ENCODE measurements at regions not wholly inside any gene's neighbourhood (a gene's known extent, or its start where the extent isn't known, plus 50 kb on each side); places are given as distances from the start of the nearest gene placed in this dataset.
"Not testable (repeated sequence)": the region's sequence is repeated elsewhere in the genome, so short reads cannot be mapped to it uniquely, and the experiment has no call there.

DNA sequence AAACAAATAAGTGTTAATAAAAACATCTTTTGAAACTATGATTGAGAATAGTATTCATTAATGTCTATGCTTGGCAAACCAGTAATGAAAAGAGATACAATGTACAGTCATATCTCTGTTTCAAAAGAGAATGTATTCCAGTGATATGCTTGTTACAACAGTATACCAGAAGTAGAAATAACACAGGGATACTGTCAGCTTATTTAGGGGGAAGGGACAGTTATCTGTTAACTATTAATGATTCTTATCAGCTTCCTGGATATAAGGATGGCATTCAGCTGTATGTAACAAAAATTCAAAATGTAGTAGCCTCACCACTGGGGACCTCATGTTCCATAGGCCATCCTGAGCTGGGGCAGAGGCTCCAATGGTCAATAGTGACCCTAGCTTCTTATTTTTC lies 103.8 kb upstream of the TBX18 start:
- no peaks in the 10 kb centered on the region for H3K36me3 ChIP-seq (ENCODE audit: control insufficient read depth in 1 of 2, insufficient read depth in 2 of 2, low read length in 2 of 2)
- H3K9me3 ChIP-seq (ENCODE audit: control insufficient read depth in 1 of 2, low read length in 2 of 2) = no peaks in the 10 kb centered on the region
- H3K4me3 ChIP-seq (ENCODE audit: low read depth in 1 of 2, low read length in 2 of 2) = no peak overlapping the region
- no peaks in the 10 kb centered on the region for H3K4me1 ChIP-seq (ENCODE audit: control insufficient read depth in 1 of 2, insufficient read depth in 2 of 2, low read length in 2 of 2)
- H3K9ac ChIP-seq (ENCODE audit: low read depth in 1 of 2, low read length in 2 of 2) = no peak overlapping the region
- no peaks in the 10 kb centered on the region for H3K27me3 ChIP-seq (ENCODE audit: control insufficient read depth in 1 of 2, insufficient read depth in 2 of 2, low read length in 2 of 2)
- H3K27ac ChIP-seq (ENCODE audit: low read depth, low read length) = no peak overlapping the region

DNA sequence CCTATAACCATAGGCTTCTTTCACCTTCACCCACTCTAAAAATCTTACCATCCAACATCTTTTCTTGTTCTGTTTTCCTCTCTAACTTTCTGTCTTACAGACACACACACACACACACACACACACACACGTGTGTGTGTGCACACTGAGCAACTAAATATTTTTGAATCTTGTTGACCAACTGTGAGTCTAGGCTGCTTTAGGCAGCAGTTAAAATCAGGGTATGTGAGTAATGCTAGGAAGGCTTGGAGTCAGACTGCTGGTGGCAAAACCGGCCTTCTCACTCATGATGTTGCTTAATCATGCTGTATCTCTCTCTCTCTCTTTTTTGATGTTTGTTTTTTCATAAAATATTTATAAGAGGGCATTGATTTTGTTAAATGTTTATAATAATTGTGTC lies 103.1 kb upstream of the TBX18 start:
- no peaks in the 10 kb centered on the region for H3K9me3 ChIP-seq (ENCODE audit: control insufficient read depth in 1 of 2, low read length in 2 of 2)
- no peak overlapping the region for H3K9ac ChIP-seq (ENCODE audit: low read depth in 1 of 2, low read length in 2 of 2)
- no peaks in the 10 kb centered on the region for H3K4me1 ChIP-seq (ENCODE audit: control insufficient read depth in 1 of 2, insufficient read depth in 2 of 2, low read length in 2 of 2)
- no peaks in the 10 kb centered on the region for H3K27me3 ChIP-seq (ENCODE audit: control insufficient read depth in 1 of 2, insufficient read depth in 2 of 2, low read length in 2 of 2)
- no peak overlapping the region for H3K27ac ChIP-seq (ENCODE audit: low read depth, low read length)
- H3K4me3 ChIP-seq (ENCODE audit: low read depth in 1 of 2, low read length in 2 of 2) = no peak overlapping the region
- no peaks in the 10 kb centered on the region for H3K36me3 ChIP-seq (ENCODE audit: control insufficient read depth in 1 of 2, insufficient read depth in 2 of 2, low read length in 2 of 2)

DNA sequence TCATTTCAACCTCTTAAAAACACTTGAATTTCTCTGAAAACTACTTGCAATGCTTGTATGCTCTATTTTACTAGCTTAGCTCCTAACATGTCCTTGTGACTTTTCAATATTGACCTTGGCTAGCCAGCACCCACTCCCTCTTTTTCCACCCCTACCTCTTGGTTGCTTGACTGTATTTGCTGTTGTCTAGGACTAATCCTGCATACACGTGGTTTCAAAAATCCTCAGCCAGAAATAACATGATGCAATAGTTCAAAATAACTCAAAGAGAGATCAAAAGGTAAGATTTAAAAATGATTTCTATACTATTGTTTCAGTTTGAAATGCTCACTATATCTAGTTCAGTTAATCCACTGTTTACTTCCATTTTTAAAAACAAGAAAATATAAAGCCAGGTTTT lies 102.3 kb upstream of the TBX18 start:
- Histone ChIP-seq H3K27ac (ENCODE audit: low read depth, low read length) (no peak overlapping the region), H3K9ac (ENCODE audit: low read depth in 1 of 2, low read length in 2 of 2) (no peak overlapping the region)

DNA sequence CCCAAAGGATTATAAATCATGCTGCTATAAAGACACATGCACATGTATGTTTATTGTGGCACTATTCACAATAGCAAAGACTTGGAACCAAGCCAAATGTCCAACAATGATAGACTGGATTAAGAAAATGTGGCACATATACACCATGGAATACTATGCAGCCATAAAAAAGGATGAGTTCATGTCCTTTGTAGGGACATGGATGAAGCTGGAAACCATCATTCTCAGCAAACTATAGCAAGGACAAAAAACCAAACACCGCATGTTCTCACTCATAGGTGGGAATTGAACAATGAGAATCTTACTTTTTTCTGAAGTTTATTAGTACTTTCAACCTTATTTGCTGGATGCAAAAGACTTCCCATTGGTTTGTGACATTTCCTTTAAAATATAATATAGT lies 101.0 kb upstream of the TBX18 start:
- H3K9me3 ChIP-seq (ENCODE audit: control insufficient read depth in 1 of 2, low read length in 2 of 2); H3K36me3 ChIP-seq (ENCODE audit: control insufficient read depth in 1 of 2, insufficient read depth in 2 of 2, low read length in 2 of 2); H3K27me3 ChIP-seq (ENCODE audit: control insufficient read depth in 1 of 2, insufficient read depth in 2 of 2, low read length in 2 of 2); H3K27ac ChIP-seq (ENCODE audit: low read depth, low read length); H3K4me3 ChIP-seq (ENCODE audit: low read depth in 1 of 2, low read length in 2 of 2); H3K4me1 ChIP-seq (ENCODE audit: control insufficient read depth in 1 of 2, insufficient read depth in 2 of 2, low read length in 2 of 2); H3K9ac ChIP-seq (ENCODE audit: low read depth in 1 of 2, low read length in 2 of 2): not testable (repeated sequence)

More for the DNA sequence above, 102.3 kb upstream of the TBX18 start:
- H3K4me1 ChIP-seq (ENCODE audit: control insufficient read depth in 1 of 2, insufficient read depth in 2 of 2, low read length in 2 of 2) = no peaks in the 10 kb centered on the region
- no peaks in the 10 kb centered on the region for H3K27me3 ChIP-seq (ENCODE audit: control insufficient read depth in 1 of 2, insufficient read depth in 2 of 2, low read length in 2 of 2)
- no peak overlapping the region for H3K4me3 ChIP-seq (ENCODE audit: low read depth in 1 of 2, low read length in 2 of 2)
- H3K9me3 ChIP-seq (ENCODE audit: control insufficient read depth in 1 of 2, low read length in 2 of 2) = no peaks in the 10 kb centered on the region
- H3K36me3 ChIP-seq (ENCODE audit: control insufficient read depth in 1 of 2, insufficient read depth in 2 of 2, low read length in 2 of 2) = no peaks in the 10 kb centered on the region

DNA sequence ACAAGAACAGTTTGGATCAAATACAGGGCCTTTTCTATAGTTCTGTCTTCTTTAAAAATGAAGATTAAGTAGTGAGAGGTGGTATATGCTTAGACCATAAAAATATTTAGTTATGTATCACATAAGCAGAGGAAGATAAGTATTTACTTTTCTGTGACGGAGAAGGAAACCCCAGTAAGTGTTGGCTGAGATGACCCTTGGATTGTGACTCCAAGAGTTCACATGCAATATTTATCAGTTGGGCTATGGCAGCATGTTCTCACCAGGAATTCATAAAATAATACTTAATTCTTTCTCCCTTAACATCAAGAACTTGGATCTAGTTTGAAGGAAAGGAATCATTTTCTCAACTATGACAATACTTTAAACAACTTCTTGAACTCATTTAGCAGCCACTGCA lies 98.4 kb upstream of the TBX18 start:
- Histone ChIP-seq H3K27ac (ENCODE audit: low read depth, low read length) (no peak overlapping the region), H3K27me3 (ENCODE audit: control insufficient read depth in 1 of 2, insufficient read depth in 2 of 2, low read length in 2 of 2) (no peaks in the 10 kb centered on the region), H3K9me3 (ENCODE audit: control insufficient read depth in 1 of 2, low read length in 2 of 2) (no peaks in the 10 kb centered on the region), H3K4me1 (ENCODE audit: control insufficient read depth in 1 of 2, insufficient read depth in 2 of 2, low read length in 2 of 2) (no peaks in the 10 kb centered on the region), H3K9ac (ENCODE audit: low read depth in 1 of 2, low read length in 2 of 2) (no peak overlapping the region), H3K4me3 (ENCODE audit: low read depth in 1 of 2, low read length in 2 of 2) (no peak overlapping the region), H3K36me3 (ENCODE audit: control insufficient read depth in 1 of 2, insufficient read depth in 2 of 2, low read length in 2 of 2) (no peaks in the 10 kb centered on the region)

DNA sequence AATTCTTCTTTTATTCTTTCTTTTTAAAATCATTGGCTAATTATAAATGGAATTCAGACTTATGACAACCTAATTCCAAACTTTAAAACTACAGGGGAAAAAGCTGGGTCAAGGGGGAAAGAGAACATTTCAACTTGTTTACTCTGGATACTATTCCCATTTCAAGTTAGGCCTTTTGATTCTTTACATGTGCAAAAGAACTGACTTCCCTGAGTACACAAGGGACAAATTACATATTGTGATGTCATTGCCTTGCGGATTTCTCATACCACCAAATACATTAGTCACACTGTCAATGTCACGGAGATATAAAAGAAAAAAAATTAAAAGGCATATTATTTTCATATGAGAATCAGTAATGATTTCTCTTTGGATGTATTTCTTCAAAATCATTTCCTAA lies 96.5 kb upstream of the TBX18 start:
- Histone ChIP-seq H3K9ac (ENCODE audit: low read depth in 1 of 2, low read length in 2 of 2) (no peak overlapping the region), H3K4me1 (ENCODE audit: control insufficient read depth in 1 of 2, insufficient read depth in 2 of 2, low read length in 2 of 2) (no peaks in the 10 kb centered on the region), H3K9me3 (ENCODE audit: control insufficient read depth in 1 of 2, low read length in 2 of 2) (no peaks in the 10 kb centered on the region), H3K27me3 (ENCODE audit: control insufficient read depth in 1 of 2, insufficient read depth in 2 of 2, low read length in 2 of 2) (no peaks in the 10 kb centered on the region), H3K4me3 (ENCODE audit: low read depth in 1 of 2, low read length in 2 of 2) (no peak overlapping the region), H3K27ac (ENCODE audit: low read depth, low read length) (no peak overlapping the region), H3K36me3 (ENCODE audit: control insufficient read depth in 1 of 2, insufficient read depth in 2 of 2, low read length in 2 of 2) (no peaks in the 10 kb centered on the region)

DNA sequence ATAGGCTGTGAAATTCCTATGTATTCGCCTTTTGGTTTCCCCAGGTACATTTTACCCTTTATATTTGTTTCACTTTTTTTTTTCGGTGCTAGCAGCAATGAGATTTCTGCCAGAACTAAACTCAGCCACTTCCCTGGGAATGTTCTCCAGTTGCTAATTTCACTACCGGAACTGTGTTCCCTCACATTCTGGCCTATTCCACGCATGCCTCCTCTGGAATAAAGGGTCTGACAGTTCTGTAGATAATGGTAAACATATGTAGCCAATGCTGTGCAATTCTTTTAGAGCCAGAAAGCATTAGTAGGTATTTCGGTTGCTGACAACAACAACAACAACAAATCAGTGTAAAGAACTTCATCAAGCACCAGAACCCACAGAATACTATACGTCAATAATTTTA lies 96.1 kb upstream of the TBX18 start:
- H3K27ac ChIP-seq (ENCODE audit: low read depth, low read length) = no peak overlapping the region

DNA sequence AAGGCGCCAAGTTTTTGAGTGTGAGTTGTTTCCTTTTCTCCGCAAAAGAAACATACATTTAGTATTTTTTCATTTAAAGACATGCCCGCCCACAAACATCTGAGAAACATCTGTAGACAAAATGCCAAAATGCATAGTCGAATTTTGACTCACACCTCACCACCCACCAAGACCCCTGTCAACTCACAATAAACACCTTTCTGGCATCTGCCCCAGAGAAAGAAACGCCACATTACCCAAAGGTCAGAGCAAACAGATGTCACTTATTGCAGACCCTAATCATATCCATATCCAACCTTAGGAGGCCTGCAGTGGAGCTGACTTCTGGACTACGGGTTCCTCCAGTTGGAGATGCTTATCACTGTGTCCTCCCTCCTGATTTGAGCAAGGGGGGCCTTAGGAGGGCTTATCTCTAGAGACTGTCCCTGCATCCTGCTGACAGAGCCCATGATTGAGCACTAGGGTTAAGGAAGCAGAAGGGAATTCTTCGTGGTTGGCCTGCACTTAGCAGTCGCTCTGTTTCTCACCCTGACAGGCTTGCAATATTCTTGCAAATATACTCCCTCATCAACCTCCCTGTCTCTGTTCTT lies 90.5 kb upstream of the TBX18 start:
- no peak overlapping the region for H3K9ac ChIP-seq (ENCODE audit: low read depth in 1 of 2, low read length in 2 of 2)
- no peak overlapping the region for H3K4me3 ChIP-seq (ENCODE audit: low read depth in 1 of 2, low read length in 2 of 2)
- no peaks in the 10 kb centered on the region for H3K4me1 ChIP-seq (ENCODE audit: control insufficient read depth in 1 of 2, insufficient read depth in 2 of 2, low read length in 2 of 2)
- H3K27ac ChIP-seq (ENCODE audit: low read depth, low read length) = no peak overlapping the region
- H3K27me3 ChIP-seq (ENCODE audit: control insufficient read depth in 1 of 2, insufficient read depth in 2 of 2, low read length in 2 of 2) = no peaks in the 10 kb centered on the region
- H3K9me3 ChIP-seq (ENCODE audit: control insufficient read depth in 1 of 2, low read length in 2 of 2) = no peaks in the 10 kb centered on the region
- no peaks in the 10 kb centered on the region for H3K36me3 ChIP-seq (ENCODE audit: control insufficient read depth in 1 of 2, insufficient read depth in 2 of 2, low read length in 2 of 2)

More for the DNA sequence above, 96.1 kb upstream of the TBX18 start:
- no peaks in the 10 kb centered on the region for H3K36me3 ChIP-seq (ENCODE audit: control insufficient read depth in 1 of 2, insufficient read depth in 2 of 2, low read length in 2 of 2)
- H3K4me3 ChIP-seq (ENCODE audit: low read depth in 1 of 2, low read length in 2 of 2) = no peak overlapping the region
- no peaks in the 10 kb centered on the region for H3K27me3 ChIP-seq (ENCODE audit: control insufficient read depth in 1 of 2, insufficient read depth in 2 of 2, low read length in 2 of 2)
- no peaks in the 10 kb centered on the region for H3K9me3 ChIP-seq (ENCODE audit: control insufficient read depth in 1 of 2, low read length in 2 of 2)
- H3K4me1 ChIP-seq (ENCODE audit: control insufficient read depth in 1 of 2, insufficient read depth in 2 of 2, low read length in 2 of 2) = no peaks in the 10 kb centered on the region
- no peak overlapping the region for H3K9ac ChIP-seq (ENCODE audit: low read depth in 1 of 2, low read length in 2 of 2)

DNA sequence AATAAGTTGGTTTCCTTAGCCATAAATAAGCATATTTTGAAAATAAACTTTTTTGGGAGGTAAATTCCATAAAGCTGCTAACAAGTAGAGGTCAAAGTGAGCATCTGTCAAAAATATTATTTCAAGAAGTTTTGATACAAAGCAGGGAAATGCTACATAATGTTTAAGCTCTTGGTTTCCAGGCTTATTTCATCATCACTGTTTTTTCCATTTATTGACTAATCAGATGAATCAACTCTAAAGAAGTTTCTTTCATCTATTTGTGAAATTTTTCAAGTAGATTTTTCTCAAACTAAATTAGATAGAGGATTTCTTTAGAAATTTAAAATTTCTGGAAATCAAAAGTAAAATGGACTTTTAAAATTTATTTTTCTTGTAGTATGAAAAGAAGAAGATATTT lies 89.5 kb upstream of the TBX18 start:
- Histone ChIP-seq H3K27me3 (ENCODE audit: control insufficient read depth in 1 of 2, insufficient read depth in 2 of 2, low read length in 2 of 2) (no peaks in the 10 kb centered on the region), H3K9me3 (ENCODE audit: control insufficient read depth in 1 of 2, low read length in 2 of 2) (no peaks in the 10 kb centered on the region), H3K4me1 (ENCODE audit: control insufficient read depth in 1 of 2, insufficient read depth in 2 of 2, low read length in 2 of 2) (no peaks in the 10 kb centered on the region), H3K27ac (ENCODE audit: low read depth, low read length) (no peak overlapping the region), H3K36me3 (ENCODE audit: control insufficient read depth in 1 of 2, insufficient read depth in 2 of 2, low read length in 2 of 2) (no peaks in the 10 kb centered on the region), H3K4me3 (ENCODE audit: low read depth in 1 of 2, low read length in 2 of 2) (no peak overlapping the region), H3K9ac (ENCODE audit: low read depth in 1 of 2, low read length in 2 of 2) (no peak overlapping the region)

DNA sequence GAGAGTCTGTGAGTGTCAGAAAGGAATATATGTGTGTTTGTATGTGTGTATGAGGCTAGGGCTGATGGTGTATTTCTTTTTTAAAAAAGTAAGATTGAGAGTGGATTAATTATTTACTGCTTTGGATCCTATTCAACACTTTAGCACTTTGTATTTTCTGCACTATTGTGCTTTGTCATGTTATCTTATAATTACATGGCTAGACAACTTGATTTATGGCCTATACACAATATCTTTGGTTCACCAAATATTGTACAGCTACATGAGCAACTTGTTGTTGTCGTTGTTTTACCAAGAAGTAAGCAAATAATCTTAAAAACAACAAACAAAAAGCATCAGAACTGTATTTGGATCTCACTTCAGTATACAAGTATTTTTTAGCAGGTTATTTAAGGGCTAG lies 84.6 kb upstream of the TBX18 start:
- no peaks in the 10 kb centered on the region for H3K27me3 ChIP-seq (ENCODE audit: control insufficient read depth in 1 of 2, insufficient read depth in 2 of 2, low read length in 2 of 2)
- no peak overlapping the region for H3K4me3 ChIP-seq (ENCODE audit: low read depth in 1 of 2, low read length in 2 of 2)
- H3K4me1 ChIP-seq (ENCODE audit: control insufficient read depth in 1 of 2, insufficient read depth in 2 of 2, low read length in 2 of 2) = no peaks in the 10 kb centered on the region

More for the DNA sequence above, 84.6 kb upstream of the TBX18 start:
- Histone ChIP-seq H3K9me3 (ENCODE audit: control insufficient read depth in 1 of 2, low read length in 2 of 2) (no peaks in the 10 kb centered on the region), H3K36me3 (ENCODE audit: control insufficient read depth in 1 of 2, insufficient read depth in 2 of 2, low read length in 2 of 2) (no peaks in the 10 kb centered on the region), H3K27ac (ENCODE audit: low read depth, low read length) (no peak overlapping the region), H3K9ac (ENCODE audit: low read depth in 1 of 2, low read length in 2 of 2) (no peak overlapping the region)

Measured in duodenal mucosa (tissue), 2 donors.